HCT116 (cell line): ENCODE measurements at regions not wholly inside any gene's neighbourhood (a gene's known extent, or its start where the extent isn't known, plus 50 kb on each side); places are given as distances from the start of the nearest gene placed in this dataset.

Experiments
- ATAC-seq: fragments of 200-7000 bp; cut with Tn5 transposase; 2 replicates; pipeline ENCODE4 v1.9.1; 2020; ENCODE audit warnings: mild to moderate bottlenecking, moderate library complexity
- BruUV-seq: library from RNA; stranded (reverse); fragments of 400-500 nt; replicated peaks from 2 replicates; lab custom pipeline; 2021; lab: Mats Ljungman, UMichigan
- CTCF ChIA-PET: fragments of 300-600 bp; sonication (Branson Sonifier 250); formaldehyde crosslinking; loops from one replicate; lab custom pipeline; 2021; ENCODE audit warnings: antibody characterized with exemption; lab: Charles Lee
- POLR2A ChIA-PET: fragments of 300-600, 350-600 bp; sonication (Branson Sonifier 250); formaldehyde crosslinking; loops from one replicate; lab custom pipeline; 2021; ENCODE audit warnings: antibody characterized with exemption; lab: Charles Lee
- RAD21 ChIA-PET, 2 experiments: fragments of 300-600 bp; sonication (Branson Sonifier 250); formaldehyde crosslinking; loops; one replicate each; lab custom pipeline; 2023; ENCODE audit warnings: low total read pairs in 2 of 2; ENCODE audit not compliant: uncharacterized antibody in 2 of 2, unreplicated experiment in 2 of 2, low non-redundant PET in 1 of 2; lab: Charles Lee
- DNase-seq: peaks from one replicate; pipeline ENCODE4 v3.0.0-alpha.2; 2010; ENCODE audit warnings: low read depth, low spot score
- H2AFZ ChIP-seq: fragments of 200-600 bp; shearing (Covaris generic), sonication (generic); 2 replicates; pipeline ENCODE4 v1.6.1; 2017; ENCODE audit warnings: low read depth, mixed run types, mixed read lengths, antibody characterized with exemption, low read length; ENCODE audit not compliant: poor library complexity, severe bottlenecking
- H3K27ac ChIP-seq: 2 replicates; pipeline ENCODE4 v1.5.1; 2012; ENCODE audit warnings: low read depth, low read length
- H3K27me3 ChIP-seq: fragments of 200-600 bp; sonication (generic); 2 replicates; pipeline ENCODE4 v1.6.1; 2016; ENCODE audit warnings: mixed run types, low read length, mixed read lengths; ENCODE audit not compliant: insufficient read depth
- H3K36me3 ChIP-seq, 2 experiments: fragments of 200-500 bp in 1 of 2; fragments of 200-600 bp in 1 of 2; sonication (Bioruptor generic) in 1 of 2; sonication (generic) in 1 of 2; 2 replicates each; pipeline versions ENCODE4 v1.5.1 to v1.6.1; 2014 to 2016; ENCODE audit warnings: low read length in 2 of 2, inconsistent platforms in 1 of 2, mixed read lengths in 1 of 2, mixed run types in 1 of 2; ENCODE audit not compliant: insufficient read depth in 2 of 2, control insufficient read depth in 1 of 2
- H3K4me1 ChIP-seq, 2 experiments: fragments of 200-600 bp in 1 of 2; sonication (generic) in 1 of 2; 2 replicates each; pipeline versions ENCODE4 v1.5.1 to v1.6.1; 2012 to 2017; ENCODE audit warnings: low read length in 2 of 2, inconsistent platforms in 1 of 2, mild to moderate bottlenecking in 1 of 2, mixed read lengths in 1 of 2, mixed run types in 1 of 2, moderate library complexity in 1 of 2; ENCODE audit not compliant: insufficient read depth in 2 of 2, control insufficient read depth in 1 of 2
- H3K4me2 ChIP-seq: fragments of 200-600 bp; sonication (generic); 2 replicates; pipeline ENCODE4 v1.6.1; 2017; ENCODE audit warnings: mixed run types, low read length, mixed read lengths
- H3K4me3 ChIP-seq, 2 experiments: fragments of 200-600 bp in 1 of 2; sonication (generic) in 1 of 2; replicated peaks in 1 of 2; 2 replicates each; pipeline ENCODE4 v1.5.1; 2011 to 2016; ENCODE audit warnings: low read length in 2 of 2, control low read depth in 1 of 2, low read depth in 1 of 2, mild to moderate bottlenecking in 1 of 2, mixed read lengths in 1 of 2, mixed run types in 1 of 2
- H3K79me2 ChIP-seq: fragments of 200-600 bp; sonication (generic); 2 replicates; pipeline ENCODE4 v1.6.1; 2017; ENCODE audit warnings: mild to moderate bottlenecking, mixed run types, low read length, moderate library complexity, mixed read lengths; ENCODE audit not compliant: insufficient read depth
- H3K9ac ChIP-seq: fragments of 200-600 bp; sonication (generic); 2 replicates; pipeline ENCODE4 v1.6.1; 2016; ENCODE audit warnings: low read length, mixed read lengths
- H3K9me2 ChIP-seq: fragments of 200-600 bp; sonication (generic), shearing (Covaris generic); 2 replicates; pipeline ENCODE4 v1.6.1; 2017; ENCODE audit warnings: mixed run types, mild to moderate bottlenecking, moderate library complexity; ENCODE audit not compliant: insufficient read depth
- H3K9me3 ChIP-seq, 2 experiments: fragments of 200-500 bp in 1 of 2; fragments of 200-600 bp in 1 of 2; sonication (Bioruptor generic) in 1 of 2; sonication (generic) in 1 of 2; 2 replicates each; pipeline ENCODE4 v1.6.1; 2014 to 2017; ENCODE audit warnings: low read length in 2 of 2, mixed read lengths in 2 of 2, inconsistent platforms in 1 of 2, low read depth in 1 of 2, mild to moderate bottlenecking in 1 of 2, mixed run types in 1 of 2, moderate library complexity in 1 of 2; ENCODE audit not compliant: control insufficient read depth in 1 of 2, insufficient read depth in 1 of 2
- H4K20me1 ChIP-seq: fragments of 200-600 bp; sonication (generic), shearing (Covaris generic); 2 replicates; pipeline ENCODE4 v1.6.1; 2017; ENCODE audit warnings: mixed run types, mild to moderate bottlenecking, moderate library complexity; ENCODE audit not compliant: insufficient read depth
- CBX3 ChIP-seq: IDR thresholded peaks from 2 replicates; pipeline ENCODE4 v1.6.1; 2012; ENCODE audit warnings: low read depth
- EGR1 ChIP-seq: IDR thresholded peaks from 2 replicates; pipeline ENCODE4 v1.6.1; 2012; ENCODE audit warnings: low read depth
- EZH2phosphoT487 ChIP-seq: fragments of 200-600 bp; IDR thresholded peaks from 2 replicates; pipeline ENCODE4 v1.6.1; 2018; ENCODE audit warnings: antibody characterized with exemption, borderline replicate concordance
- FOSL1 ChIP-seq: IDR thresholded peaks from 2 replicates; pipeline ENCODE4 v1.6.1; 2012; ENCODE audit warnings: low read depth
- POLR2A ChIP-seq: IDR thresholded peaks from 2 replicates; pipeline ENCODE4 v1.7.0; 2011; ENCODE audit warnings: borderline replicate concordance; ENCODE audit not compliant: insufficient read depth, insufficient read length; ENCODE audit errors: extremely low read depth
- RAD21 ChIP-seq: IDR thresholded peaks from 2 replicates; pipeline ENCODE4 v1.6.1; 2012; ENCODE audit warnings: low read depth, mild to moderate bottlenecking
- SIN3A ChIP-seq: IDR thresholded peaks from 2 replicates; pipeline ENCODE4 v1.6.1; 2012; ENCODE audit warnings: low read depth
- TCF7L2 ChIP-seq: IDR thresholded peaks from 2 replicates; pipeline ENCODE4 v1.7.0; 2011; ENCODE audit warnings: borderline replicate concordance, inconsistent platforms; ENCODE audit not compliant: insufficient read depth, insufficient read length; ENCODE audit errors: extremely low read depth
- ZFX ChIP-seq: fragments of 450-650 bp; IDR thresholded peaks from 2 replicates; pipeline ENCODE4 v1.6.1; 2017
- intact Hi-C: fragments of 100-400 bp; cut with micrococcal nuclease; formaldehyde crosslinking; loops from 2 replicates; pipeline ENCODE4 v1.10.0; 2022
- TF ChIP-seq, protein P1 (sequence below), 3 experiments: fragments of 200-600 bp in 1 of 3; sonication (generic) in 1 of 3; IDR thresholded peaks in 2 of 3; conservative IDR thresholded peaks in 1 of 3; 2 replicates each; pipeline ENCODE4 v1.5.1; 2012 to 2017; ENCODE audit warnings: low read depth in 2 of 3, low read length in 2 of 3, antibody characterized with exemption in 1 of 3, borderline replicate concordance in 1 of 3, control low read depth in 1 of 3, mild to moderate bottlenecking in 1 of 3, mixed read lengths in 1 of 3, mixed run types in 1 of 3, moderate library complexity in 1 of 3; ENCODE audit not compliant: insufficient read depth in 1 of 3
- TF ChIP-seq, protein P2 (sequence below): IDR thresholded peaks from 2 replicates; pipeline ENCODE4 v1.6.1; 2012

DNA sequence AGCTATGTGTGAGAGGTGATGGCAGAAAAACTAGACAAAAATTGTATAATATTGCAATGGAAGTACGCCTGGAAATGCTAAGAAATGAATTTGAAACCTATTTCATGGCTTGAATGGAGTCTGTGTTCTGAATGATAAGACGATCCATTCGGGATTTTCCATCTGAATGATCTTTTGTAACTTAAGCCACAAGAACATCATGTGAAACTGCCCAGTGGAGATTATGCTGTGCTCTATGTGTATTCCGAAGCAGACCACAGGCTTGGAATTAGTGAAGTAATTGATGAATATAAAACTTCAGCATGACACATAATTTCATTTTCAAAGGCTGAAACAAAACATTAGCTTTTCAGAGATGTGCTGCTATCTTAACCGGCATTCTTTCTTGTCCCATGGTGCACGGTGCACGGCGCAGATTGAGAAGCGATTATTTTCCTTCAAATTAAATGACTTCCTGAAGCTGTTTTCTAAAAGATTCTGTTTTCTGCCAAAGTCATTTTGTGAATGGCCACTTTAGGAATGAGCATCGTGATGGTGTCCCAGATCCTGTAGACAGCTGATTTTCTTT is 652.9 kb downstream of the PLA2G4A start:
- CTCF ChIA-PET, result no interaction called here
- no peak for DNase-seq
- TF ChIP-seq EGR1 (no peak), CBX3 (no peak), POLR2A (no peak), RAD21 (no peak)
- TF ChIP-seq, protein P1, sequence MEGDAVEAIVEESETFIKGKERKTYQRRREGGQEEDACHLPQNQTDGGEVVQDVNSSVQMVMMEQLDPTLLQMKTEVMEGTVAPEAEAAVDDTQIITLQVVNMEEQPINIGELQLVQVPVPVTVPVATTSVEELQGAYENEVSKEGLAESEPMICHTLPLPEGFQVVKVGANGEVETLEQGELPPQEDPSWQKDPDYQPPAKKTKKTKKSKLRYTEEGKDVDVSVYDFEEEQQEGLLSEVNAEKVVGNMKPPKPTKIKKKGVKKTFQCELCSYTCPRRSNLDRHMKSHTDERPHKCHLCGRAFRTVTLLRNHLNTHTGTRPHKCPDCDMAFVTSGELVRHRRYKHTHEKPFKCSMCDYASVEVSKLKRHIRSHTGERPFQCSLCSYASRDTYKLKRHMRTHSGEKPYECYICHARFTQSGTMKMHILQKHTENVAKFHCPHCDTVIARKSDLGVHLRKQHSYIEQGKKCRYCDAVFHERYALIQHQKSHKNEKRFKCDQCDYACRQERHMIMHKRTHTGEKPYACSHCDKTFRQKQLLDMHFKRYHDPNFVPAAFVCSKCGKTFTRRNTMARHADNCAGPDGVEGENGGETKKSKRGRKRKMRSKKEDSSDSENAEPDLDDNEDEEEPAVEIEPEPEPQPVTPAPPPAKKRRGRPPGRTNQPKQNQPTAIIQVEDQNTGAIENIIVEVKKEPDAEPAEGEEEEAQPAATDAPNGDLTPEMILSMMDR (IDR thresholded peaks at IDR 0.05 in 2 of 3, conservative IDR thresholded peaks at IDR 0.05 in 1 of 3; ENCODE audit: borderline replicate concordance in 1 of 3, insufficient read depth in 1 of 3, low read depth in 2 of 3, low read length in 2 of 3), result no peak
- TF ChIP-seq, protein P2, sequence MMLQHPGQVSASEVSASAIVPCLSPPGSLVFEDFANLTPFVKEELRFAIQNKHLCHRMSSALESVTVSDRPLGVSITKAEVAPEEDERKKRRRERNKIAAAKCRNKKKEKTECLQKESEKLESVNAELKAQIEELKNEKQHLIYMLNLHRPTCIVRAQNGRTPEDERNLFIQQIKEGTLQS, result no peak
- TF ChIP-seq, all 23 proteins: peak for 0
- Histone ChIP-seq H3K27me3 (no peaks in the 10 kb centered on the region), H3K36me3 (no peaks in the 10 kb centered on the region), H3K27ac (no peak overlapping the region), H3K4me1 (no peaks in the 10 kb centered on the region), H2AFZ (no peak overlapping the region), H3K4me3 (no peak overlapping the region), H3K9ac (no peak overlapping the region), H3K9me2 (no peaks in the 10 kb centered on the region), H3K4me2 (no peak overlapping the region), H4K20me1 (no peaks in the 10 kb centered on the region), H3K9me3 (no peaks in the 10 kb centered on the region), H3K79me2 (no peaks in the 10 kb centered on the region)
- POLR2A ChIA-PET, result no interaction called here
- intact Hi-C loops, result no loop called here
- RAD21 ChIA-PET, result no interaction called here
- no TSS peak for BruUV-seq
- no peak for ATAC-seq

DNA sequence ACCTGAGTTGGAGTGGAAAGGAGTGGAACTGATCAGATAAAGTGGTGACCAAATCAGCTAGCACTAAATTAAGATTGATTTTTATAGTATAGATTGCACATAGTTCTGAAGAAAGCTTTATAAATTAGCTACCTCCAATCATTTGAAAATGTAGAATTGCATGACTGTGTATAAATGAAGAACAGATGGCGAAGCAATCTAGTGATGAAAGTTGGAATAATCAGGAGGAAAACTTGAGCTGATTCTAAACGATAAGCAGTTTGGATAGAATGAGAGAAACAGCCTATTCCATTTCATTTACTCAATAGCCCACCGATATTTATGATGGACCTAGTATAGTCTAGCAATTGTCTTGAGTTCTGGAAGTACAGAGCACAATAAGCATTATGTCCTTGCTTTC is 661.5 kb downstream of the PLA2G4A start:
- ChIA-PET POLR2A (no interaction called here), CTCF (no interaction called here), RAD21 (no interaction called here)
- ATAC-seq, result no peak
- intact Hi-C loops, result no loop called here
- no peak overlapping the region for H3K4me2 ChIP-seq
- H3K36me3 ChIP-seq, result no peaks in the 10 kb centered on the region
- H2AFZ ChIP-seq, result no peak overlapping the region
- no peak overlapping the region for H3K27ac ChIP-seq
- peaks cover 0 to 4% of the 10 kb centered on the region in 2 experiments; a peak in 1 of 4 replicates for H3K4me1 ChIP-seq
- H3K9ac ChIP-seq, result no peak overlapping the region
- BruUV-seq, result no TSS peak
- H3K27me3 ChIP-seq, result no peaks in the 10 kb centered on the region
- no peak for DNase-seq
- H3K4me3 ChIP-seq, result no peak overlapping the region
- no peaks in the 10 kb centered on the region for H3K9me2 ChIP-seq
- H4K20me1 ChIP-seq, result no peaks in the 10 kb centered on the region
- no peaks in the 10 kb centered on the region for H3K79me2 ChIP-seq
- no peaks in the 10 kb centered on the region for H3K9me3 ChIP-seq
- TF ChIP-seq EZH2phosphoT487, result no peak
- TF ChIP-seq, protein P2, result no peak
- TF ChIP-seq CBX3, result no peak
- TF ChIP-seq, protein P1 (IDR thresholded peaks at IDR 0.05 in 2 of 3, conservative IDR thresholded peaks at IDR 0.05 in 1 of 3; ENCODE audit: borderline replicate concordance in 1 of 3, insufficient read depth in 1 of 3, low read depth in 2 of 3, low read length in 2 of 3), result no peak
- TF ChIP-seq SIN3A, result no peak
- TF ChIP-seq FOSL1, result no peak
- TF ChIP-seq ZFX, result no peak
- no peak for TF ChIP-seq TCF7L2
